ENCODE measurements at regions not wholly inside any gene's neighbourhood (a gene's known extent, or its start where the extent isn't known, plus 50 kb on each side); places are given as distances from the start of the nearest gene placed in this dataset.

GRCh38 chr15:20361091-20361490 is 180.5 kb downstream of the GOLGA6L6 start:
- DNase-seq (ENCODE audit: low spot score) (no peak), ATAC-seq (no peak)
- no peaks in the 10 kb centered on the region; the same call in none of the 2 replicates for H3K36me3 Mint-ChIP-seq
- peaks cover 13% of the 10 kb centered on the region for H3K9me3 Mint-ChIP-seq
- H3K4me3 Mint-ChIP-seq = no peak overlapping the region
- H3K27ac Mint-ChIP-seq = no peak overlapping the region
- TF ChIP-seq ETV6 (CRISPR knock-in tag; IDR thresholded peaks at IDR 0.05) = no peak
- TF ChIP-seq ZNF281 (CRISPR knock-in tag; IDR thresholded peaks at IDR 0.05) = no peak
- ChIA-PET POLR2A (no interaction called here), CTCF (no interaction called here)
- H3K4me1 Mint-ChIP-seq = no peaks in the 10 kb centered on the region
- H3K27me3 Mint-ChIP-seq (ENCODE audit: low read depth) = peaks cover 7% of the 10 kb centered on the region

- no peak for ATAC-seq
- Mint-ChIP-seq H3K27ac (no peak overlapping the region), H3K9me3 (peaks cover 24% of the 10 kb centered on the region), H3K4me1 (no peaks in the 10 kb centered on the region), H3K4me3 (no peak overlapping the region), H3K27me3 (ENCODE audit: low read depth) (peaks cover 17% of the 10 kb centered on the region), H3K36me3 (no peaks in the 10 kb centered on the region; the same call in none of the 2 replicates)
- ChIA-PET CTCF (no interaction called here), POLR2A (no interaction called here)
- DNase-seq (ENCODE audit: low spot score) = no peak
- TF ChIP-seq IRF2 (CRISPR knock-in tag; IDR thresholded peaks at IDR 0.05; ENCODE audit: borderline replicate concordance, low read depth) = no peak
- TF ChIP-seq ZBTB43 (CRISPR knock-in tag; IDR thresholded peaks at IDR 0.05) = no peak
- TF ChIP-seq PRRX2 (CRISPR knock-in tag; IDR thresholded peaks at IDR 0.05) = no peak
- TF ChIP-seq CREB1 (CRISPR knock-in tag; IDR thresholded peaks at IDR 0.05) = no peak
- no peak for TF ChIP-seq PRDM15 (CRISPR knock-in tag; IDR thresholded peaks at IDR 0.05)
- TF ChIP-seq CTCF (IDR thresholded peaks at IDR 0.05) = no peak
- TF ChIP-seq ZMAT4 (CRISPR knock-in tag; IDR thresholded peaks at IDR 0.05) = no peak
- no peak for TF ChIP-seq GTF2I (CRISPR knock-in tag; conservative IDR thresholded peaks at IDR 0.05)
- TF ChIP-seq SMAD4 (CRISPR knock-in tag; IDR thresholded peaks at IDR 0.05) = no peak
- TF ChIP-seq HMGXB4 (CRISPR knock-in tag; IDR thresholded peaks at IDR 0.05) = no peak
- TF ChIP-seq ZNF263 (CRISPR knock-in tag; IDR thresholded peaks at IDR 0.05; ENCODE audit: low read depth) = no peak
- TF ChIP-seq AFF4 (CRISPR knock-in tag; IDR thresholded peaks at IDR 0.05; ENCODE audit: borderline replicate concordance) = no peak
These were observed 182.7 kb downstream of the GOLGA6L6 start for GRCh38 chr15:20358779-20359414.
